ENCODE measurements at regions not wholly inside any gene's neighbourhood (a gene's known extent, or its start where the extent isn't known, plus 50 kb on each side); places are given as distances from the start of the nearest gene placed in this dataset.

- TF ChIP-seq POLR2A (IDR thresholded peaks at IDR 0.05): no peak
- no peak for TF ChIP-seq CTCF (IDR thresholded peaks at IDR 0.05 in 8 of 11, conservative IDR thresholded peaks at IDR 0.05 in 3 of 11)
Measured at GRCh38 chr5:164860896-164861295, 1355.5 kb downstream of the MAT2B start.
